ENCODE measurements at regions not wholly inside any gene's neighbourhood (a gene's known extent, or its start where the extent isn't known, plus 50 kb on each side); places are given as distances from the start of the nearest gene placed in this dataset.

DNA sequence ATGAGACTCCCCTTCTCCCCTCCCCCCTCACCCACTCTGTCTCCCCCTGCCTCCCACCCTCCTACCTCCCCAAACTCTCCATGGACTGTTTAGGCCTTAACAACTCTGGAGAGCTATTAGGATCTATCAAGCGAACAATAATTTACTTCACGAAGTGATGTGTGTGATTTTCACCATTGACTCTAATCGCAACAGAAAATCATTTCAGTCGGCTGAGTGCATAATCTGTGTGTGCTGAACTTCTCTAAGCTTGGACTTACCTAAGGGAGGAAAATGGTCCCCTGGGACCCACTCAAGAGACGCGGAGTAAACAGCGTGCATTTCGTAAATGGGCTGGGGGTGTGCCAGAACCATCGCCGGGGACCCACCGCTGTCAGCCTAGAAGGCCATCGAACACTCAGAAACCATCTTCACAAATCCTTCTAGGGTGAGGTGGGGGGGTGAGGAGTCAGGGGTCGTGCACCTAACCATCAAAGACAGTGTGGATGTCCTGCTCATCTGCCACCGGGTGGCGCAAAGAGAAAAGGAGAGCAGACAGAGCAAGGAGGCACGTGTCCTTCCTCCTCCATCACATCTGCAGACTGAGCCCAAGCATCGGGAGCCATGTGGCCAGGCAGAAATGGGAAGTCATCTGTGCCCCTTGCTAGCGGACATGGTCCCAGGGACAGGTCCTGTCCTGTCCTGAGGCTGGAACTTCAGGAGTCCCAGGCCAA lies 62.1 kb upstream of the NUP50 start:
- Histone ChIP-seq H3K27me3 (ENCODE audit: insufficient read depth in 3 of 3, low read length in 2 of 3) (peaks cover 0 to 33% (median 8%) of the 10 kb centered on the region in 3 donors), H3K4me1 (no peaks in the 10 kb centered on the region), H3K9me3 (no peaks in the 10 kb centered on the region), H3K4me3 (no peak overlapping the region), H3K36me3 (ENCODE audit: insufficient read depth in 1 of 2, low read depth in 1 of 2) (no peaks in the 10 kb centered on the region), H3K27ac (no peak overlapping the region)
- DNase-seq (peak in 1 of 2 donors; percentile 47), ATAC-seq (peak in 2 of 4 donors; percentile 43 to 61)
- 21 to 31% (median 28%) methylated on average over 18 of the region's 18 CpGs for WGBS, 3 donors
- TF ChIP-seq CTCF (IDR thresholded peaks at IDR 0.05): peak; percentile 13
- intact Hi-C loops (cut with DNase I): loop anchor here in 1 of 2 donors (5.0 kb wide), 1 partner anchor 161 kb away; no protein-coding TSS in a partner anchor

DNA sequence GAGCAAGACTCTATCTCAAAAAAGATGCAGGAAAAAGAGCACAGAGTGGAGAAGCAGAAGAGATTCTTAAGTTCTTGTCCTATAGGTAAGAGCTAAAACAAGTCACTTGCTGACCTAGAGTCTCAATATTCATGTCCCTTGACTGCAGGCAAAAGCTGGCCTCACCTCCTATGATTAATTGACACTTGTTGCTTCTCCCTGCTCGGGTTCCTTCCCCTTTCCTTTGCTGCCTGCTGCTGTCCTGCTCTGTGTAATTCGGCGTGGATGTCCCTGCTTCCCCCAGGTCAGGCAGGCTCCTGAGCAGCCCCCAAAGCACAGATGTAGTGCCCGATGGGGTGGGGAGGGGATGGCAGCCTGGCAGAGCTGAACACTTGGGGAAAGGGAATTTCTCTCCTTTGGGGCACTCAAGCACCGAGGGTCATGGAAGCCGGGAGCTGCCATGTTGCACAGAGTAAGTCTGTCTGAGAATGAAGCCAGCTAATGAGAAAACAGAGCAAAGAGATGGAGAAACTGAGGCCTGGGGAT lies 60.8 kb upstream of the NUP50 start:
- intact Hi-C loops (cut with DNase I): loop anchor here in 1 of 2 donors (5.0 kb wide), 1 partner anchor 159 kb away; no protein-coding TSS in a partner anchor
- ATAC-seq: no peak
- no peak for TF ChIP-seq CTCF (IDR thresholded peaks at IDR 0.05)
- Histone ChIP-seq H3K27me3 (ENCODE audit: insufficient read depth in 3 of 3, low read length in 2 of 3) (peaks cover 0 to 38% (median 8%) of the 10 kb centered on the region in 3 donors), H3K27ac (no peak overlapping the region), H3K4me3 (no peak overlapping the region), H3K4me1 (no peaks in the 10 kb centered on the region), H3K9me3 (no peaks in the 10 kb centered on the region), H3K36me3 (ENCODE audit: insufficient read depth in 1 of 2, low read depth in 1 of 2) (no peaks in the 10 kb centered on the region)
- WGBS, 3 donors: 54 to 58% (median 57%) methylated on average over 6 of the region's 6 CpGs
- DNase-seq: no peak

DNA sequence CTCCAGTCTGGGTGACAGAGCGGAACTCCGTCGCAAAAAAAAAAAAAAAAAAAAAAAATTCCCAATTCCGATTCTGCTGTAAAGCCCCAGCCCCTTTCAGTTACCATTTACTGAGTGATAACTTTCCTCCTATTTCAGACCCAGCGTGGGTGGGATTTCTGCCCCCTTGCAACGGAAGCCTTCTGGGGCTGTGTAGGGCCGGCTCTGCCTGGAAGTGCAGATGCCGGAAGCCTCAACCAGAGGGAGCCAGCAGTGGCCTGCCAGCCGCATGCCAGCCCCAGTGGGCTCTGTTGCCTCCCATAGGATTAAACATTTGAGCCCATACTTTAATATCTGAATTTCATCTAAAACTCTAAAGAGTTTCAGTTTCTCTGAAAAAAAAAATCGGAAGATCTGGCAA lies 60.0 kb upstream of the NUP50 start:
- TF ChIP-seq CTCF (IDR thresholded peaks at IDR 0.05): no peak
- no peak overlapping the region for H3K27ac ChIP-seq
- 53 to 68% (median 59%) methylated on average over 7 to 10 of the region's 10 CpGs for WGBS, 3 donors
- intact Hi-C loops (cut with DNase I): loop anchor here in 1 of 2 donors (5.0 kb wide), 1 partner anchor 159 kb away; no protein-coding TSS in a partner anchor
- no peaks in the 10 kb centered on the region for H3K4me1 ChIP-seq
- H3K27me3 ChIP-seq (ENCODE audit: insufficient read depth in 3 of 3, low read length in 2 of 3): peaks cover 0 to 40% (median 8%) of the 10 kb centered on the region in 3 donors
- no peak for ATAC-seq
- H3K4me3 ChIP-seq: no peak overlapping the region
- no peak for DNase-seq
- no peaks in the 10 kb centered on the region for H3K9me3 ChIP-seq
- no peaks in the 10 kb centered on the region for H3K36me3 ChIP-seq (ENCODE audit: insufficient read depth in 1 of 2, low read depth in 1 of 2)

DNA sequence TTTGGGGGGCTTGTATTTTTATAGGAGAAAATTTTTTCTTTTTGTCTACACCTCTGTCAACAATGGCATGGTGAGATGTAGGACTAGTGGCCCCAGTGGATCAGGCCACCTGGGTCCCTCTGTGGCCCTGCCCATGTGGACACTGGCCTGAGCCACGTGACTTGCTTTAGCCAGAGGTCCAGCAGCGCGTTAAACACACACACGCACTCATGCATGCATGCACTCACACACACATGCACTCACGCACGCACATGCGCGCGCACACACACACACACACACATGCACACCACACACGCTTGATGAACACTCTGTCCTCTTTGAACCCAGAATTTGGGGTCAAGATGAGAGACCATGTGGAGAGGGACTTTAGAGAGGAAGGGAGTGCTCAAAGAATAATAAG lies 59.4 kb upstream of the NUP50 start:
- no peak for DNase-seq
- Histone ChIP-seq H3K27me3 (ENCODE audit: insufficient read depth in 3 of 3, low read length in 2 of 3) (peaks cover 0 to 41% (median 8%) of the 10 kb centered on the region in 3 donors), H3K27ac (no peak overlapping the region), H3K4me3 (no peak overlapping the region), H3K9me3 (no peaks in the 10 kb centered on the region), H3K36me3 (ENCODE audit: insufficient read depth in 1 of 2, low read depth in 1 of 2) (no peaks in the 10 kb centered on the region), H3K4me1 (no peaks in the 10 kb centered on the region)
- no peak for TF ChIP-seq CTCF (IDR thresholded peaks at IDR 0.05)
- intact Hi-C loops (cut with DNase I): loop anchor here in 1 of 2 donors (5.0 kb wide), 1 partner anchor 158 kb away; no protein-coding TSS in a partner anchor
- no peak for ATAC-seq
- WGBS, 3 donors: 87 to 90% (median 87%) methylated on average over 10 of the region's 10 CpGs
